Nephron progenitor cell (in vitro differentiated cells): ENCODE measurements at regions not wholly inside any gene's neighbourhood (a gene's known extent, or its start where the extent isn't known, plus 50 kb on each side); places are given as distances from the start of the nearest gene placed in this dataset.

Experiments used
- DNase-seq: peaks from one replicate; pipeline ENCODE4 v3.0.0; 2021
- H3K27ac Mint-ChIP-seq: 2 replicates; pipeline ENCODE4 v1.8.0; 2021; ENCODE audit warnings: mild to moderate bottlenecking, moderate library complexity, mixed read lengths
- H3K27me3 Mint-ChIP-seq: 2 replicates; pipeline ENCODE4 v1.8.0; 2021; ENCODE audit warnings: mild to moderate bottlenecking, low read depth, mixed read lengths; ENCODE audit not compliant: poor library complexity
- H3K36me3 Mint-ChIP-seq: 2 replicates; pipeline ENCODE4 v1.8.0; 2021; ENCODE audit warnings: low read depth, mixed read lengths
- H3K4me1 Mint-ChIP-seq: 2 replicates; pipeline ENCODE4 v1.8.0; 2021; ENCODE audit warnings: mixed read lengths
- H3K4me3 Mint-ChIP-seq: 2 replicates; pipeline ENCODE4 v1.8.0; 2021; ENCODE audit warnings: mild to moderate bottlenecking, moderate library complexity, mixed read lengths
- H3K9me3 Mint-ChIP-seq: 2 replicates; pipeline ENCODE4 v1.8.0; 2021; ENCODE audit warnings: mild to moderate bottlenecking, moderate library complexity, mixed read lengths
- CTCF ChIP-seq: fragments of 200-600 bp; sonication (generic); IDR thresholded peaks from 2 replicates; pipeline ENCODE4 v1.5.0; 2021; ENCODE audit warnings: antibody characterized with exemption

DNA sequence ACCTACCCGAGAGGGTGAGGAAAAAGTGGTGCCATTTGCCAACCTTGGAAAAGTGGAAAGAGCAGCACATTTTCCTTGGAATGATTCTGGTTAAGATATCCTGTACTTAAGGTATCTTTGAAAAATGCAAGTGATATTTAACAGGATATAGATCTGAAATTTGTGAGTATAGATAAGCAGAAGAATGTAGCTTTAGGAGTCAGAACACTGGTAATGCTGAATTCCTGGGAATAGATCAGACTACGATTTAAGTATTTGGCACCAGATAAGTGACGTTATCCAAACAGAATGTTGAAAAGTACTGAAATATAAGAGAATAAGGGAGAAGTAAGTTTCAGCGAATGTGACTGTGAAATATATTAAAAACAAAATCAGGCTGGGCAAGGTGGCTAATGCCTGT lies 210.1 kb downstream of the PCDH7 start:
- H3K27me3 Mint-ChIP-seq, result no peaks in the 10 kb centered on the region
- no peaks in the 10 kb centered on the region for H3K9me3 Mint-ChIP-seq
- H3K4me3 Mint-ChIP-seq, result no peak overlapping the region
- H3K36me3 Mint-ChIP-seq, result no peaks in the 10 kb centered on the region
- DNase-seq, result no peak
- H3K4me1 Mint-ChIP-seq, result no peaks in the 10 kb centered on the region
- TF ChIP-seq CTCF, result no peak
- no peak overlapping the region for H3K27ac Mint-ChIP-seq

GRCh38 chr4:30932581-30932980 lies 212.4 kb downstream of the PCDH7 start:
- no peaks in the 10 kb centered on the region for H3K9me3 Mint-ChIP-seq
- H3K27me3 Mint-ChIP-seq, result no peaks in the 10 kb centered on the region
- no peak for TF ChIP-seq CTCF
- H3K4me3 Mint-ChIP-seq, result no peak overlapping the region
- H3K36me3 Mint-ChIP-seq, result no peaks in the 10 kb centered on the region
- H3K27ac Mint-ChIP-seq, result no peak overlapping the region
- H3K4me1 Mint-ChIP-seq, result no peaks in the 10 kb centered on the region
- no peak for DNase-seq

DNA sequence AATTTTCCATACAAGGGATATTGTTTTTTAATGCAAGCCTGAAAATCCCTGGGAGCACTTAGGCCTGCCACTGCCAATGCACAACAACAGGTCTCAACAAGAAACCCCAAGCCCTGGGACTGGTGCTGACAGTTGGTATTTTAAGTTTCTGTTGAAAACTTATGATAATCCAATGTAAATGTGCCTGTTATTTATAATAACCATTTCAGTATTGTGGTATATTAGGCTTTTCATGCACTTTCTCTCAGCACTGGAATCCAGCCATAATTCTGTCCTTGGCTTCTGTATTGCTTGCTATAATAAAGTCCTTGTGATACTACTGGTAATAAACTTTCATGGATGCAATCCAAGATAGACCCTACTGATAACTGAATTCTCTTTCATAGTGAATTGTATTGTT lies 218.9 kb downstream of the PCDH7 start:
- Mint-ChIP-seq H3K4me3 (no peak overlapping the region), H3K27me3 (no peaks in the 10 kb centered on the region), H3K27ac (no peak overlapping the region), H3K36me3 (no peaks in the 10 kb centered on the region), H3K4me1 (peaks cover 5% of the 10 kb centered on the region), H3K9me3 (no peaks in the 10 kb centered on the region)
- no peak for TF ChIP-seq CTCF
- DNase-seq, result no peak

DNA sequence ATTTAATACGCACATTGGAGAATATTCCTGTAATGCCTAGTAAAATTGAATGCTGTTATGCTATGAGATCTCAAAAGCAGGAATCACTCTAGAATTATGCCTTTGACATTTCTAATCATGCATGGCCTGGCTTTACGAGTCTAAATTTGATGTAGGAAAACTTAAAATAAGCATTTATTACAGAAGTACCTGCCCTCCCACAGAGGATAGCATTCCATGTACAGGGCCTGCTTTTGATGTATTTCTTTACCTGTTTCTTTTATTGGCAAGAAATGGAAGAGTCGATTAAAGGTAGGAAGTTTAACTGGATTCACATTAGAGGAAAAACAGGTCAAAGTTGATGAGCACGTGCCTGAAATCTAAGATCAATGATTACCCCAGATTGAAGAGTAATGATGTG lies 219.5 kb downstream of the PCDH7 start:
- no peaks in the 10 kb centered on the region for H3K36me3 Mint-ChIP-seq
- peaks cover 5% of the 10 kb centered on the region for H3K4me1 Mint-ChIP-seq
- H3K27me3 Mint-ChIP-seq, result no peaks in the 10 kb centered on the region
- H3K9me3 Mint-ChIP-seq, result no peaks in the 10 kb centered on the region
- H3K4me3 Mint-ChIP-seq, result no peak overlapping the region
- TF ChIP-seq CTCF, result no peak
- DNase-seq, result no peak
- no peak overlapping the region for H3K27ac Mint-ChIP-seq

- no peak for DNase-seq
- TF ChIP-seq CTCF, result no peak
- Mint-ChIP-seq H3K9me3 (no peaks in the 10 kb centered on the region), H3K4me3 (no peak overlapping the region), H3K4me1 (peaks cover 5% of the 10 kb centered on the region), H3K27me3 (no peaks in the 10 kb centered on the region), H3K36me3 (no peaks in the 10 kb centered on the region), H3K27ac (no peak overlapping the region)
Measured at GRCh38 chr4:30941641-30942040, 221.5 kb downstream of the PCDH7 start.

DNA sequence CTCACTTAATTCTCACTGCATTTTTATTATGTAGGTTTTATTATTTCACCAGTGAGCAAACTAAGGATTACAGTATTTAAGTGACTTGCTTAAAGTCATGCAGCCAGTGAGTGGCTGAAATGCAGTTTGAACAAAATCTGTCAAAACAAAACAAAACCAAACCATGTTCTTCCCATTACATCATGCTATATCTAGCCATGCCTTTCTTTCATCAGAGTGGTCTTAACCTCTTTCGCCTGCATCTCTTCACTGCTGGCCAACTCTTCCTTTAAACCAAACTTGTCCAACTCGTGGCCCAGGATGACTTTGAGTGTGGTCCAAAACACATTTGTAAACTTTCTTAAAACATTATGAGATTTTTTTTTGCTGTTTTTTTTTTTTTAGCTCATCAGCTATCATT lies 223.2 kb downstream of the PCDH7 start:
- no peak for DNase-seq
- Mint-ChIP-seq H3K4me3 (no peak overlapping the region), H3K4me1 (peaks cover 5% of the 10 kb centered on the region), H3K36me3 (no peaks in the 10 kb centered on the region), H3K9me3 (no peaks in the 10 kb centered on the region), H3K27me3 (no peaks in the 10 kb centered on the region), H3K27ac (no peak overlapping the region)
- no peak for TF ChIP-seq CTCF
